ENCODE measurements at regions not wholly inside any gene's neighbourhood (a gene's known extent, or its start where the extent isn't known, plus 50 kb on each side); places are given as distances from the start of the nearest gene placed in this dataset.
A peak's percentile ranks its signal among the peaks of the same experiment; 100 is the strongest.

DNA sequence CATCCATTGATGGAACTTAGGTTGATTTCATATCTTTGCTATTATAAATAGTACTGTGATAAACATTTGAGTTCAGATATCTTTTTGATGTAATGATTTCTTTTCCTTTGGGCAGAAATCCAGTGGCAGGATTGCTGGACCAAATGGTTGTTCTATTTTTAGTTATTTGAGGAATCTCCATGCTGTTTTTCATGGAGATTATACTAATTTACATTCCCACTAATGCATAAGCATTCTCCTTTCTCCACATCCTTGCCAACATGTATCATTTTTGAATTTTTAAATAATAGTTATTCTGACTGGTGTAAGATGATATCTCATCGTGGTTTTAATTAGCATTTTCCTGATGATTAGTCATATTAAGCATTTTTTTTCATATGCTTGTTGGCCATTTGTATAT is 144.0 kb upstream of the SUCLG2 start:
- no peak for ATAC-seq
- TF ChIP-seq, protein P1, sequence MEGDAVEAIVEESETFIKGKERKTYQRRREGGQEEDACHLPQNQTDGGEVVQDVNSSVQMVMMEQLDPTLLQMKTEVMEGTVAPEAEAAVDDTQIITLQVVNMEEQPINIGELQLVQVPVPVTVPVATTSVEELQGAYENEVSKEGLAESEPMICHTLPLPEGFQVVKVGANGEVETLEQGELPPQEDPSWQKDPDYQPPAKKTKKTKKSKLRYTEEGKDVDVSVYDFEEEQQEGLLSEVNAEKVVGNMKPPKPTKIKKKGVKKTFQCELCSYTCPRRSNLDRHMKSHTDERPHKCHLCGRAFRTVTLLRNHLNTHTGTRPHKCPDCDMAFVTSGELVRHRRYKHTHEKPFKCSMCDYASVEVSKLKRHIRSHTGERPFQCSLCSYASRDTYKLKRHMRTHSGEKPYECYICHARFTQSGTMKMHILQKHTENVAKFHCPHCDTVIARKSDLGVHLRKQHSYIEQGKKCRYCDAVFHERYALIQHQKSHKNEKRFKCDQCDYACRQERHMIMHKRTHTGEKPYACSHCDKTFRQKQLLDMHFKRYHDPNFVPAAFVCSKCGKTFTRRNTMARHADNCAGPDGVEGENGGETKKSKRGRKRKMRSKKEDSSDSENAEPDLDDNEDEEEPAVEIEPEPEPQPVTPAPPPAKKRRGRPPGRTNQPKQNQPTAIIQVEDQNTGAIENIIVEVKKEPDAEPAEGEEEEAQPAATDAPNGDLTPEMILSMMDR (IDR thresholded peaks at IDR 0.05): no peak

GRCh38 chr3:67791620-67792019 is 137.2 kb upstream of the SUCLG2 start:
- Histone ChIP-seq H3K4me3 (no peak overlapping the region), H3K4me1 (ENCODE audit: low read depth) (no peaks in the 10 kb centered on the region), H3K9me3 (no peaks in the 10 kb centered on the region), H3K36me3 (ENCODE audit: low read depth) (no peaks in the 10 kb centered on the region)
- DNase-seq (no peak), ATAC-seq (no peak)
- intact Hi-C loops (cut with DNase I, micrococcal nuclease): no loop called here
- TF ChIP-seq, protein P1 (IDR thresholded peaks at IDR 0.05): no peak

More for the DNA sequence above, 144.0 kb upstream of the SUCLG2 start:
- Histone ChIP-seq H3K36me3 (ENCODE audit: low read depth) (no peaks in the 10 kb centered on the region), H3K4me3 (no peak overlapping the region), H3K9me3 (no peaks in the 10 kb centered on the region), H3K4me1 (ENCODE audit: low read depth) (no peaks in the 10 kb centered on the region)
- intact Hi-C loops (cut with DNase I, micrococcal nuclease): no loop called here
- no peak for DNase-seq

DNA sequence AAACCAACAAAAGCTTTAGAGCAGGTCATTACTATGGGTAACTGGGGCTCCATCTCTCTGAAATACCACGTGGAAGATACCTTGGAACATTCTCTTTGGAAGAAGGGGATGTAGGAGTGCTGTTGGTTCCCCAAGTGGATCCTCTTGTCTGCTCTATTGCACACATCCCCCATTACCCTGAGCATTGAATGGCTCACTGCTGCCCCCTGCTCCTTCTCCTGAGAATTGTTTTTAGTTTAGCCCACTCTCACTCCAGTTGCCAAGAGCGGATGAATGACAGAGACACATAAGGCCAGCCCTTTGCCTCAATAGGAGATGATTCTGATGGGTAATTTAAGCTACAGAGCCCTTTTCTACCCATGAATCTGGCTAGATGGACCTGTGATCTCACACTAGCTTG is 135.6 kb upstream of the SUCLG2 start:
- DNase-seq (peak in 2 of 3 donors; percentile 60 to 74), ATAC-seq (peak; percentile 84)
- Histone ChIP-seq H3K9me3 (no peaks in the 10 kb centered on the region), H3K36me3 (ENCODE audit: low read depth) (no peaks in the 10 kb centered on the region), H3K4me1 (ENCODE audit: low read depth) (no peaks in the 10 kb centered on the region), H3K4me3 (no peak overlapping the region)
- intact Hi-C loops (cut with DNase I, micrococcal nuclease): no loop called here
- TF ChIP-seq, protein P1 (IDR thresholded peaks at IDR 0.05): peak; percentile 42

DNA sequence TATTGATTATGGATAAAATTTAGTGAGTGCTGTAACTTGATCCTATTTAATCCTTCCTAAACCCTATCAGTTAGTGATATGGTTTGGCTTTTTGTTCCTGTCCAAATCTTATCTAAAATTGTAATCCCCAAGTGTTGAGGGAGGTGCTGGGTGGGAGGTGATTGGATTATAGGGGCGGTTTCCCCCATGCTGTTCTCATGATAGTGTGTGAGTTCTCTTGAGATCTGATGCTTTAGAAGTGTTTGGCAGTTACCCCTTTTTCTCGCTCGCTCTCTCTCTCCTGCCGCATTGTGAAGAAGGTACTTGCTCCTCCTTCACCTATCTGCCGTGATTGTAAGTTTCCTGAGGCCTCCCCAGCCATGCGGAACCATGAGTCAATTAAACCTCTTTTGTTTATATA is 134.0 kb upstream of the SUCLG2 start:
- DNase-seq (no peak), ATAC-seq (no peak)
- intact Hi-C loops (cut with DNase I, micrococcal nuclease): loop anchor here in 1 of 2 donors (5.0 kb wide), 1 partner anchor 406 kb away; no protein-coding TSS in a partner anchor
- Histone ChIP-seq H3K4me3 (no peak overlapping the region), H3K36me3 (ENCODE audit: low read depth) (no peaks in the 10 kb centered on the region), H3K9me3 (no peaks in the 10 kb centered on the region), H3K4me1 (ENCODE audit: low read depth) (no peaks in the 10 kb centered on the region)
- TF ChIP-seq, protein P1 (IDR thresholded peaks at IDR 0.05): no peak

- Histone ChIP-seq H3K4me1 (ENCODE audit: low read depth) (no peaks in the 10 kb centered on the region), H3K36me3 (ENCODE audit: low read depth) (no peaks in the 10 kb centered on the region), H3K9me3 (no peaks in the 10 kb centered on the region), H3K4me3 (no peak overlapping the region)
- DNase-seq (no peak), ATAC-seq (no peak)
- intact Hi-C loops (cut with DNase I, micrococcal nuclease): no loop called here
- TF ChIP-seq, protein P1 (IDR thresholded peaks at IDR 0.05): no peak
These were observed 129.2 kb upstream of the SUCLG2 start for GRCh38 chr3:67783281-67784250.

Data from mucosa of descending colon (tissue), 3 donors.